Panc1 (cell line): ENCODE measurements at regions not wholly inside any gene's neighbourhood (a gene's known extent, or its start where the extent isn't known, plus 50 kb on each side); places are given as distances from the start of the nearest gene placed in this dataset.

ENCODE experiments used
- ATAC-seq: fragments of 200-7000 bp; cut with Tn5 transposase; 2 replicates; pipeline ENCODE4 v1.9.1; 2020; ENCODE audit warnings: mild to moderate bottlenecking, moderate library complexity
- BruUV-seq: library from RNA; stranded (reverse); fragments of 400-500 nt; replicated peaks from 2 replicates; lab custom pipeline; 2021; lab: Mats Ljungman, UMichigan
- CTCF ChIA-PET: fragments of 300-600 bp; sonication (Branson Sonifier 250); formaldehyde crosslinking; loops from one replicate; lab custom pipeline; 2022; ENCODE audit warnings: antibody characterized with exemption; lab: Charles Lee
- POLR2A ChIA-PET: fragments of 300-600 bp; sonication (Branson Sonifier 250); formaldehyde crosslinking; loops from one replicate; lab custom pipeline; 2022; ENCODE audit warnings: antibody characterized with exemption; lab: Charles Lee
- DNase-seq: peaks from one replicate; pipeline ENCODE4 v3.0.0-alpha.2; 2010; ENCODE audit warnings: low read depth, low spot score
- H3K27ac ChIP-seq: 2 replicates; pipeline ENCODE4 v1.5.1; 2011; ENCODE audit warnings: mild to moderate bottlenecking, low read length, inconsistent platforms
- H3K27me3 ChIP-seq: fragments of 200-500 bp; sonication (Bioruptor generic); 2 replicates; pipeline ENCODE4 v1.6.0; 2014; ENCODE audit warnings: low read length, inconsistent platforms; ENCODE audit not compliant: control insufficient read depth, insufficient read depth
- H3K36me3 ChIP-seq: fragments of 200-500 bp; sonication (Bioruptor generic); 2 replicates; pipeline ENCODE4 v1.5.1; 2014; ENCODE audit warnings: inconsistent platforms, mild to moderate bottlenecking, low read length, moderate library complexity; ENCODE audit not compliant: control insufficient read depth, insufficient read depth
- H3K4me1 ChIP-seq: 2 replicates; pipeline ENCODE4 v1.5.1; 2011; ENCODE audit warnings: inconsistent platforms, mild to moderate bottlenecking, low read length, moderate library complexity; ENCODE audit not compliant: control insufficient read depth, insufficient read depth
- H3K4me3 ChIP-seq, 2 experiments: 2 replicates each; pipeline ENCODE4 v1.5.1; 2011 to 2012; ENCODE audit warnings: low read depth in 2 of 2, low read length in 2 of 2, mild to moderate bottlenecking in 2 of 2, inconsistent platforms in 1 of 2, moderate library complexity in 1 of 2
- H3K9me3 ChIP-seq: fragments of 200-500 bp; sonication (Bioruptor generic); 2 replicates; pipeline ENCODE4 v1.5.1; 2014; ENCODE audit warnings: low read depth, mild to moderate bottlenecking, inconsistent platforms, low read length, moderate library complexity; ENCODE audit not compliant: control insufficient read depth, insufficient read depth
- POLR2AphosphoS5 ChIP-seq: IDR thresholded peaks from 2 replicates; pipeline ENCODE4 v1.6.1; 2012; ENCODE audit warnings: mild to moderate bottlenecking, low read depth, low read length, moderate library complexity
- REST ChIP-seq, 2 experiments: IDR thresholded peaks; 2 replicates each; pipeline ENCODE4 v1.6.1; 2011 to 2012; ENCODE audit warnings: low read depth in 2 of 2, control low read depth in 1 of 2, low read length in 1 of 2, mild to moderate bottlenecking in 1 of 2, moderate library complexity in 1 of 2; ENCODE audit not compliant: insufficient read depth in 1 of 2
- SIN3A ChIP-seq: IDR thresholded peaks from 2 replicates; pipeline ENCODE4 v1.6.1; 2012; ENCODE audit warnings: low read depth, mild to moderate bottlenecking, low read length, moderate library complexity, borderline replicate concordance; ENCODE audit not compliant: insufficient read depth
- TCF7L2 ChIP-seq: IDR thresholded peaks from 2 replicates; pipeline ENCODE4 v1.6.1; 2011; ENCODE audit warnings: mild to moderate bottlenecking, low read depth, low read length, inconsistent platforms
- in situ Hi-C: cut with HindIII; loops from 2 replicates; pipeline ENCODE4 v1.10.0; 2016; ENCODE audit warnings: low sequenced_read_pairs, low pct_unique_long_range_greater_than_20kb
- intact Hi-C: fragments of 100-400 bp; cut with micrococcal nuclease; formaldehyde crosslinking; loops from one replicate; pipeline ENCODE4 v1.10.0; 2022; ENCODE audit not compliant: unreplicated experiment
- TF ChIP-seq, protein P1 (sequence below): fragments of 450-650 bp; IDR thresholded peaks from 2 replicates; pipeline ENCODE4 v1.5.1; 2017; ENCODE audit warnings: mild to moderate bottlenecking

- intact Hi-C loops (no loop called here), in situ Hi-C loops (no loop called here)
- H3K4me3 ChIP-seq, result no peak overlapping the region
- no peaks in the 10 kb centered on the region for H3K9me3 ChIP-seq
- H3K27ac ChIP-seq, result no peak overlapping the region
- POLR2A ChIA-PET, result no interaction called here
- CTCF ChIA-PET, result no interaction called here
- BruUV-seq, result no TSS peak
- no peak for ATAC-seq
- H3K27me3 ChIP-seq, result no peaks in the 10 kb centered on the region
- H3K4me1 ChIP-seq, result no peaks in the 10 kb centered on the region
- no peak for DNase-seq
- TF ChIP-seq SIN3A (no peak), REST (IDR thresholded peaks at IDR 0.05; ENCODE audit: insufficient read depth in 1 of 2, low read depth in 2 of 2, low read length in 1 of 2) (no peak), POLR2AphosphoS5 (no peak), TCF7L2 (no peak)
- TF ChIP-seq, protein P1, sequence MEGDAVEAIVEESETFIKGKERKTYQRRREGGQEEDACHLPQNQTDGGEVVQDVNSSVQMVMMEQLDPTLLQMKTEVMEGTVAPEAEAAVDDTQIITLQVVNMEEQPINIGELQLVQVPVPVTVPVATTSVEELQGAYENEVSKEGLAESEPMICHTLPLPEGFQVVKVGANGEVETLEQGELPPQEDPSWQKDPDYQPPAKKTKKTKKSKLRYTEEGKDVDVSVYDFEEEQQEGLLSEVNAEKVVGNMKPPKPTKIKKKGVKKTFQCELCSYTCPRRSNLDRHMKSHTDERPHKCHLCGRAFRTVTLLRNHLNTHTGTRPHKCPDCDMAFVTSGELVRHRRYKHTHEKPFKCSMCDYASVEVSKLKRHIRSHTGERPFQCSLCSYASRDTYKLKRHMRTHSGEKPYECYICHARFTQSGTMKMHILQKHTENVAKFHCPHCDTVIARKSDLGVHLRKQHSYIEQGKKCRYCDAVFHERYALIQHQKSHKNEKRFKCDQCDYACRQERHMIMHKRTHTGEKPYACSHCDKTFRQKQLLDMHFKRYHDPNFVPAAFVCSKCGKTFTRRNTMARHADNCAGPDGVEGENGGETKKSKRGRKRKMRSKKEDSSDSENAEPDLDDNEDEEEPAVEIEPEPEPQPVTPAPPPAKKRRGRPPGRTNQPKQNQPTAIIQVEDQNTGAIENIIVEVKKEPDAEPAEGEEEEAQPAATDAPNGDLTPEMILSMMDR, result no peak
- H3K36me3 ChIP-seq, result no peaks in the 10 kb centered on the region
Measured at GRCh38 chr14:103225476-103225875, 102.2 kb downstream of the TNFAIP2 start.

DNA sequence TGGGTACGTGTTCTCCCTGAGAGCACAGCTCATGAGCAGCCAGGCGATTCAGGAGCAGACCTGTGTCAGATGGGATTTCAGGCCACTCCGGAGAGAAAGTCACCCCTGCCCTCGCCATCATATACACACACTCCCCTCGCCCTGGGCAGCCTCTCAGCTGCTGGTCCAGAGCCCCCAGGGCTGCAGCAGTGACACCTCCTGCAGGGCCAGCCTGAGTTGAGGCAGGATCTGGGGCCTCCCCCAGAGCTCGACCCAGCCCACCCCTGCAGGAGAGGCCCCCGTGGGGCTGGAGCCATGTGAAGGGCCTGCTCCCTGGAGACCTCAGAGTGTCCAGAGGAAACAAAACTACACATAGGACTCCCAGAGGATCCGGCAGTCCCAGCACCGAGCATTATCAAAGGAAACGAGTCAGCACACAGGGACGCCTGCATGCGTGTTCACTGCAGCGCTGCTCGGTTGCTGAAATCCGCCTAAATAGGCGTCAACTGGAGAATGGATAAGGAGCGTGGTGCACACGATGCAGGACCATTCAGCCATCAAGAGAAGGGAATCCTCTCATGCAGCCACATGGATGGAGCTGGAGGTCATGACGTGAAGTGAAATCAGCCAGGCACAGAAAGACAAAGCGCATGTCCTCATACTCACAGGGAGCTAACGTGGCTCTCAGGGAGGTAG is 104.0 kb downstream of the TNFAIP2 start:
- ATAC-seq (no peak), DNase-seq (no peak)
- no peak overlapping the region for H3K27ac ChIP-seq
- no peaks in the 10 kb centered on the region for H3K36me3 ChIP-seq
- no peak overlapping the region for H3K4me3 ChIP-seq
- ChIA-PET POLR2A (no interaction called here), CTCF (no interaction called here)
- in situ Hi-C loops (no loop called here), intact Hi-C loops (no loop called here)
- no peaks in the 10 kb centered on the region for H3K9me3 ChIP-seq
- TF ChIP-seq SIN3A, result no peak
- no peak for TF ChIP-seq TCF7L2
- TF ChIP-seq, protein P1, result no peak
- TF ChIP-seq REST (IDR thresholded peaks at IDR 0.05; ENCODE audit: insufficient read depth in 1 of 2, low read depth in 2 of 2, low read length in 1 of 2), result no peak
- no peak for TF ChIP-seq POLR2AphosphoS5
- H3K27me3 ChIP-seq, result no peaks in the 10 kb centered on the region
- H3K4me1 ChIP-seq, result no peaks in the 10 kb centered on the region; the same call in 1 of the 2 replicates
- no TSS peak for BruUV-seq
